GM23338 (cell line): ENCODE measurements at regions not wholly inside any gene's neighbourhood (a gene's known extent, or its start where the extent isn't known, plus 50 kb on each side); places are given as distances from the start of the nearest gene placed in this dataset.

Source experiments
- ATAC-seq: fragments of 200-7000 bp; cut with Tn5 transposase; 3 replicates; pipeline ENCODE4 v1.9.1; 2020
- DNase-seq: peaks from one replicate; pipeline ENCODE4 v3.0.0-alpha.2; 2015; ENCODE audit warnings: low spot score
- H2AFZ ChIP-seq: fragments of 200-600 bp; sonication (generic); 2 replicates; pipeline ENCODE4 v1.8.0; 2016; ENCODE audit warnings: antibody characterized with exemption, mild to moderate bottlenecking, moderate library complexity
- H3F3A ChIP-seq: fragments of 200-600 bp; sonication (generic); replicated peaks from 2 replicates; pipeline ENCODE4 v1.8.0; 2017; ENCODE audit warnings: antibody characterized with exemption, mixed run types, low read depth
- H3K27ac ChIP-seq: fragments of 200-600 bp; sonication (generic); 2 replicates; pipeline ENCODE4 v1.6.1; 2016; ENCODE audit warnings: low read depth
- H3K27me3 ChIP-seq: fragments of 200-600 bp; sonication (generic); 2 replicates; pipeline ENCODE4 v1.8.0; 2016; ENCODE audit warnings: mild to moderate bottlenecking, mixed run types, moderate library complexity; ENCODE audit not compliant: insufficient read depth
- H3K36me3 ChIP-seq: fragments of 200-600 bp; sonication (generic); 2 replicates; pipeline ENCODE4 v1.8.0; 2016; ENCODE audit warnings: mild to moderate bottlenecking; ENCODE audit not compliant: insufficient read depth
- H3K4me1 ChIP-seq: fragments of 200-600 bp; sonication (generic); 2 replicates; pipeline ENCODE4 v1.8.0; 2016; ENCODE audit warnings: mild to moderate bottlenecking, moderate library complexity; ENCODE audit not compliant: insufficient read depth
- H3K4me2 ChIP-seq: fragments of 200-600 bp; sonication (generic); 2 replicates; pipeline ENCODE4 v1.7.1; 2017; ENCODE audit warnings: mixed run types
- H3K4me3 ChIP-seq: fragments of 200-600 bp; sonication (generic); 2 replicates; pipeline ENCODE4 v1.6.1; 2016; ENCODE audit warnings: mixed run types
- H3K79me2 ChIP-seq: fragments of 200-600 bp; sonication (generic); replicated peaks from 2 replicates; pipeline ENCODE4 v1.8.0; 2017; ENCODE audit warnings: mild to moderate bottlenecking; ENCODE audit not compliant: insufficient read depth
- H3K9me2 ChIP-seq: fragments of 200-600 bp; sonication (generic); 2 replicates; pipeline ENCODE4 v1.8.0; 2017; ENCODE audit not compliant: insufficient read depth
- H4K20me1 ChIP-seq: fragments of 200-600 bp; sonication (generic); replicated peaks from 2 replicates; pipeline ENCODE4 v1.8.0; 2017; ENCODE audit warnings: mild to moderate bottlenecking; ENCODE audit not compliant: insufficient read depth
- H3K27ac Mint-ChIP-seq: 2 replicates; pipeline ENCODE4 v1.8.0; 2020; ENCODE audit warnings: inconsistent platforms, mild to moderate bottlenecking, moderate library complexity, mixed read lengths
- H3K27me3 Mint-ChIP-seq: 3 replicates; pipeline ENCODE4 v1.8.0; 2022; ENCODE audit warnings: low read depth, mild to moderate bottlenecking, moderate library complexity, mixed read lengths, inconsistent platforms; ENCODE audit not compliant: insufficient read depth, poor library complexity
- H3K36me3 Mint-ChIP-seq: 3 replicates; pipeline ENCODE4 v1.8.0; 2021; ENCODE audit warnings: low read depth, mild to moderate bottlenecking, inconsistent platforms, moderate library complexity, mixed read lengths
- H3K4me1 Mint-ChIP-seq: 3 replicates; pipeline ENCODE4 v1.8.0; 2020; ENCODE audit warnings: mild to moderate bottlenecking, inconsistent platforms, mixed read lengths
- H3K4me3 Mint-ChIP-seq: 3 replicates; pipeline ENCODE4 v1.8.0; 2021; ENCODE audit warnings: moderate library complexity, mild to moderate bottlenecking, inconsistent platforms, mixed read lengths
- H3K9me3 Mint-ChIP-seq: 3 replicates; pipeline ENCODE4 v1.8.0; 2020; ENCODE audit warnings: moderate library complexity, mild to moderate bottlenecking, inconsistent platforms, mixed read lengths
- EZH2 ChIP-seq: fragments of 200-600 bp; sonication (generic); IDR thresholded peaks from one replicate; pipeline ENCODE4 v1.8.0; 2017; ENCODE audit warnings: antibody characterized with exemption, mild to moderate bottlenecking, low read depth; ENCODE audit not compliant: unreplicated experiment
- EZH2phosphoT487 ChIP-seq: fragments of 200-600 bp; sonication (generic); IDR thresholded peaks from one replicate; pipeline ENCODE4 v1.8.1; 2018; ENCODE audit warnings: antibody characterized with exemption; ENCODE audit not compliant: unreplicated experiment
- JUNB ChIP-seq: IDR thresholded peaks from one replicate; pipeline ENCODE4 v1.6.1; 2016; ENCODE audit warnings: antibody characterized with exemption; ENCODE audit not compliant: unreplicated experiment
- NANOG ChIP-seq: IDR thresholded peaks from 2 replicates; pipeline ENCODE4 v1.6.1; 2016; ENCODE audit warnings: antibody characterized with exemption, borderline replicate concordance
- POLR2AphosphoS5 ChIP-seq: IDR thresholded peaks from 2 replicates; pipeline ENCODE4 v1.6.1; 2016; ENCODE audit warnings: antibody characterized with exemption, low read depth
- ZNF114 ChIP-seq: fragments of 250-450 bp; sonication (Bioruptor Pico); IDR thresholded peaks from 2 replicates; pipeline ENCODE4 v1.5.0; 2020; ENCODE audit warnings: mild to moderate bottlenecking, moderate library complexity
- ZNF331 ChIP-seq: fragments of 250-450 bp; sonication (Bioruptor Pico); IDR thresholded peaks from 2 replicates; pipeline ENCODE4 v1.5.0; 2020; ENCODE audit warnings: low read depth, mild to moderate bottlenecking, moderate library complexity
- TF ChIP-seq, protein P1 (sequence below): fragments of 250-450 bp; sonication (Bioruptor Pico); IDR thresholded peaks from 2 replicates; pipeline ENCODE4 v1.5.0; 2020; ENCODE audit warnings: mild to moderate bottlenecking, moderate library complexity
- TF ChIP-seq, protein P2 (sequence below), 2 experiments: fragments of 200-600 bp in 1 of 2; sonication (generic) in 1 of 2; conservative IDR thresholded peaks; 2 replicates each; pipeline versions ENCODE4 v1.5.1 to v1.6.1; 2016 to 2017; ENCODE audit warnings: antibody characterized with exemption in 2 of 2, low read depth in 2 of 2, mild to moderate bottlenecking in 2 of 2, moderate library complexity in 1 of 2
- TF ChIP-seq, protein P3 (sequence below): IDR thresholded peaks from 2 replicates; pipeline ENCODE4 v1.6.1; 2016; ENCODE audit warnings: antibody characterized with exemption

DNA sequence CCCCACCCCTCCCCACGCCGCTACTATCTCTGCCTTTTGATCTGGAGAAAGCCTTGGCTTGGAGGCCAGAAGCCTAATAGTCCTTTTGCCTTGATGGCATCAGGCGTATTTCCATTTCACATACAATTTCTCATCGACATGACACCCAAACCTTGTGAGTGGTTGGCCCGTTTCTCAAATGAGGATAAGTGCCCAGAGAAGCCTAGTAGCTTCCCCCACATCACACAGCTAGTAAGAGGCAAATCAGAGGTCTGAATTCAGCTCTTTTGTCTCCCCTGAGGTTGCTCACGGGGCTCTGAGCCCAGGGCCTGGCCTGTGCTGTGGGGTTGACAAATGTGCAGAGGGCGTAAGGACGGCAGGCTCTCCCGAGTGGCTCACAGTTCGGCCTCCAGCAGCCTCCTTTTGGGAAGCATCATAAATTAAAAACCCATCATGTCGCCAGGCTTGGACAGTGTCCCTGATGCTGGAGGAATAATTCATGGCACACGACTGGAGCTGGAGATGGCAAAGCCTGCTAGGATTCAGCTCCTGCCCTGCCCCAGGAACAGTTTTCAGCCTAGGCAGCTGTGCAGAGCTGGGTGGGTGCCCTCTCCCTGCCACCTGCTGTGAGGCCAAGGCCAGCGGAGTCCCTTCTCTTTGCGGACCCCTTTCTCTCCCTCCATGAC, 263.8 kb downstream of the NSG2 start (continued):
- TF ChIP-seq, protein P1, sequence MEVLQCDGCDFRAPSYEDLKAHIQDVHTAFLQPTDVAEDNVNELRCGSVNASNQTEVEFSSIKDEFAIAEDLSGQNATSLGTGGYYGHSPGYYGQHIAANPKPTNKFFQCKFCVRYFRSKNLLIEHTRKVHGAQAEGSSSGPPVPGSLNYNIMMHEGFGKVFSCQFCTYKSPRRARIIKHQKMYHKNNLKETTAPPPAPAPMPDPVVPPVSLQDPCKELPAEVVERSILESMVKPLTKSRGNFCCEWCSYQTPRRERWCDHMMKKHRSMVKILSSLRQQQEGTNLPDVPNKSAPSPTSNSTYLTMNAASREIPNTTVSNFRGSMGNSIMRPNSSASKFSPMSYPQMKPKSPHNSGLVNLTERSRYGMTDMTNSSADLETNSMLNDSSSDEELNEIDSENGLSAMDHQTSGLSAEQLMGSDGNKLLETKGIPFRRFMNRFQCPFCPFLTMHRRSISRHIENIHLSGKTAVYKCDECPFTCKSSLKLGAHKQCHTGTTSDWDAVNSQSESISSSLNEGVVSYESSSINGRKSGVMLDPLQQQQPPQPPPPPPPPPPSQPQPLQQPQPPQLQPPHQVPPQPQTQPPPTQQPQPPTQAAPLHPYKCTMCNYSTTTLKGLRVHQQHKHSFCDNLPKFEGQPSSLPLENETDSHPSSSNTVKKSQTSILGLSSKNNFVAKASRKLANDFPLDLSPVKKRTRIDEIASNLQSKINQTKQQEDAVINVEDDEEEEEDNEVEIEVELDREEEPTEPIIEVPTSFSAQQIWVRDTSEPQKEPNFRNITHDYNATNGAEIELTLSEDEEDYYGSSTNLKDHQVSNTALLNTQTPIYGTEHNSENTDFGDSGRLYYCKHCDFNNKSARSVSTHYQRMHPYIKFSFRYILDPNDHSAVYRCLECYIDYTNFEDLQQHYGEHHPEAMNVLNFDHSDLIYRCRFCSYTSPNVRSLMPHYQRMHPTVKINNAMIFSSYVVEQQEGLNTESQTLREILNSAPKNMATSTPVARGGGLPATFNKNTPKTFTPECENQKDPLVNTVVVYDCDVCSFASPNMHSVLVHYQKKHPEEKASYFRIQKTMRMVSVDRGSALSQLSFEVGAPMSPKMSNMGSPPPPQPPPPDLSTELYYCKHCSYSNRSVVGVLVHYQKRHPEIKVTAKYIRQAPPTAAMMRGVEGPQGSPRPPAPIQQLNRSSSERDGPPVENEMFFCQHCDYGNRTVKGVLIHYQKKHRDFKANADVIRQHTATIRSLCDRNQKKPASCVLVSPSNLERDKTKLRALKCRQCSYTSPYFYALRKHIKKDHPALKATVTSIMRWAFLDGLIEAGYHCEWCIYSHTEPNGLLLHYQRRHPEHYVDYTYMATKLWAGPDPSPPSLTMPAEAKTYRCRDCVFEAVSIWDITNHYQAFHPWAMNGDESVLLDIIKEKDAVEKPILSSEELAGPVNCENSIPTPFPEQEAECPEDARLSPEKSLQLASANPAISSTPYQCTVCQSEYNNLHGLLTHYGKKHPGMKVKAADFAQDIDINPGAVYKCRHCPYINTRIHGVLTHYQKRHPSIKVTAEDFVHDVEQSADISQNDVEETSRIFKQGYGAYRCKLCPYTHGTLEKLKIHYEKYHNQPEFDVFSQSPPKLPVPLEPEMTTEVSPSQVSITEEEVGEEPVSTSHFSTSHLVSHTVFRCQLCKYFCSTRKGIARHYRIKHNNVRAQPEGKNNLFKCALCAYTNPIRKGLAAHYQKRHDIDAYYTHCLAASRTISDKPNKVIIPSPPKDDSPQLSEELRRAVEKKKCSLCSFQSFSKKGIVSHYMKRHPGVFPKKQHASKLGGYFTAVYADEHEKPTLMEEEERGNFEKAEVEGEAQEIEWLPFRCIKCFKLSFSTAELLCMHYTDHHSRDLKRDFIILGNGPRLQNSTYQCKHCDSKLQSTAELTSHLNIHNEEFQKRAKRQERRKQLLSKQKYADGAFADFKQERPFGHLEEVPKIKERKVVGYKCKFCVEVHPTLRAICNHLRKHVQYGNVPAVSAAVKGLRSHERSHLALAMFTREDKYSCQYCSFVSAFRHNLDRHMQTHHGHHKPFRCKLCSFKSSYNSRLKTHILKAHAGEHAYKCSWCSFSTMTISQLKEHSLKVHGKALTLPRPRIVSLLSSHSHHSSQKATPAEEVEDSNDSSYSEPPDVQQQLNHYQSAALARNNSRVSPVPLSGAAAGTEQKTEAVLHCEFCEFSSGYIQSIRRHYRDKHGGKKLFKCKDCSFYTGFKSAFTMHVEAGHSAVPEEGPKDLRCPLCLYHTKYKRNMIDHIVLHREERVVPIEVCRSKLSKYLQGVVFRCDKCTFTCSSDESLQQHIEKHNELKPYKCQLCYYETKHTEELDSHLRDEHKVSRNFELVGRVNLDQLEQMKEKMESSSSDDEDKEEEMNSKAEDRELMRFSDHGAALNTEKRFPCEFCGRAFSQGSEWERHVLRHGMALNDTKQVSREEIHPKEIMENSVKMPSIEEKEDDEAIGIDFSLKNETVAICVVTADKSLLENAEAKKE (CRISPR knock-in tag), result no peak
- TF ChIP-seq JUNB, result no peak
- no peak for TF ChIP-seq EZH2phosphoT487

DNA sequence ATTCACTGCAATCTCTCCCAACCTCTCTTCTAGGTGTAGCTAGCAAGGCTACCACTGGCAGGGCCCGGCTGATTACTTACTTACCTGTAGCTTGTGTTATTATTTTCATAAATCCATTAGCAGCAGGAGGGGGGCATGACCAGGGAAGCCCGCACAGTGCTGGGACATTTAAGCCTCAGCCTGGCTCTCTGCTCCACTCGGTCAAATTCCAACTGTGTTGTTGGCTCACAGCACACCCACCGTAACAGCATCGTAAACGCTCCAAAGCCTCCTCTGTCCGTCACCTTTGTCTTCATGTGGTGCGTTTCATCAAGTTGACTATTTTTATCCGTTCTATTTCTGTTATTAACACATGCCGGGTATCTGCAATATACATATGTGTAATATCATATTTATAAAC, 264.7 kb downstream of the NSG2 start:
- peaks cover 3% of the 10 kb centered on the region; the same call in 1 of the 2 replicates for H3K4me1 ChIP-seq
- H4K20me1 ChIP-seq, result no peaks in the 10 kb centered on the region
- Mint-ChIP-seq H3K36me3 (no peaks in the 10 kb centered on the region), H3K27me3 (peaks cover 16% of the 10 kb centered on the region), H3K9me3 (no peaks in the 10 kb centered on the region), H3K27ac (no peak overlapping the region), H3K4me1 (peaks cover 5% of the 10 kb centered on the region), H3K4me3 (no peak overlapping the region)
- H3F3A ChIP-seq, result no peaks in the 10 kb centered on the region
- H3K79me2 ChIP-seq, result no peaks in the 10 kb centered on the region
- H2AFZ ChIP-seq, result no peak overlapping the region
- peaks cover 10% of the 10 kb centered on the region for H3K27me3 ChIP-seq
- no peak overlapping the region for H3K27ac ChIP-seq
- no peak for ATAC-seq
- H3K4me3 ChIP-seq, result no peak overlapping the region
- no peak overlapping the region for H3K4me2 ChIP-seq
- H3K36me3 ChIP-seq, result no peaks in the 10 kb centered on the region
- no peaks in the 10 kb centered on the region for H3K9me2 ChIP-seq
- DNase-seq, result no peak
- TF ChIP-seq, protein P2, sequence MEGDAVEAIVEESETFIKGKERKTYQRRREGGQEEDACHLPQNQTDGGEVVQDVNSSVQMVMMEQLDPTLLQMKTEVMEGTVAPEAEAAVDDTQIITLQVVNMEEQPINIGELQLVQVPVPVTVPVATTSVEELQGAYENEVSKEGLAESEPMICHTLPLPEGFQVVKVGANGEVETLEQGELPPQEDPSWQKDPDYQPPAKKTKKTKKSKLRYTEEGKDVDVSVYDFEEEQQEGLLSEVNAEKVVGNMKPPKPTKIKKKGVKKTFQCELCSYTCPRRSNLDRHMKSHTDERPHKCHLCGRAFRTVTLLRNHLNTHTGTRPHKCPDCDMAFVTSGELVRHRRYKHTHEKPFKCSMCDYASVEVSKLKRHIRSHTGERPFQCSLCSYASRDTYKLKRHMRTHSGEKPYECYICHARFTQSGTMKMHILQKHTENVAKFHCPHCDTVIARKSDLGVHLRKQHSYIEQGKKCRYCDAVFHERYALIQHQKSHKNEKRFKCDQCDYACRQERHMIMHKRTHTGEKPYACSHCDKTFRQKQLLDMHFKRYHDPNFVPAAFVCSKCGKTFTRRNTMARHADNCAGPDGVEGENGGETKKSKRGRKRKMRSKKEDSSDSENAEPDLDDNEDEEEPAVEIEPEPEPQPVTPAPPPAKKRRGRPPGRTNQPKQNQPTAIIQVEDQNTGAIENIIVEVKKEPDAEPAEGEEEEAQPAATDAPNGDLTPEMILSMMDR (conservative IDR thresholded peaks at IDR 0.05; ENCODE audit: low read depth in 2 of 2), result no peak
- TF ChIP-seq EZH2phosphoT487 (no peak), ZNF114 (no peak), ZNF331 (CRISPR knock-in tag) (no peak), JUNB (no peak), EZH2 (no peak), NANOG (no peak), POLR2AphosphoS5 (no peak)
- TF ChIP-seq, protein P3, sequence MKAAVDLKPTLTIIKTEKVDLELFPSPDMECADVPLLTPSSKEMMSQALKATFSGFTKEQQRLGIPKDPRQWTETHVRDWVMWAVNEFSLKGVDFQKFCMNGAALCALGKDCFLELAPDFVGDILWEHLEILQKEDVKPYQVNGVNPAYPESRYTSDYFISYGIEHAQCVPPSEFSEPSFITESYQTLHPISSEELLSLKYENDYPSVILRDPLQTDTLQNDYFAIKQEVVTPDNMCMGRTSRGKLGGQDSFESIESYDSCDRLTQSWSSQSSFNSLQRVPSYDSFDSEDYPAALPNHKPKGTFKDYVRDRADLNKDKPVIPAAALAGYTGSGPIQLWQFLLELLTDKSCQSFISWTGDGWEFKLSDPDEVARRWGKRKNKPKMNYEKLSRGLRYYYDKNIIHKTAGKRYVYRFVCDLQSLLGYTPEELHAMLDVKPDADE, result no peak
